GM12878 (cell line): ENCODE measurements at regions not wholly inside any gene's neighbourhood (a gene's known extent, or its start where the extent isn't known, plus 50 kb on each side); places are given as distances from the start of the nearest gene placed in this dataset.
"Not testable (repeated sequence)": the region's sequence is repeated elsewhere in the genome, so short reads cannot be mapped to it uniquely, and the experiment has no call there.

ENCODE experiments used
- ATAC-seq: fragments of 200-7000 bp; cut with Tn5 transposase; 3 replicates; pipeline ENCODE4 v1.9.1; 2020; ENCODE audit warnings: mild to moderate bottlenecking, moderate library complexity
- BruUV-seq: library from RNA; stranded (reverse); fragments of 400-500 nt; replicated peaks from 2 replicates; lab custom pipeline; 2021; lab: Mats Ljungman, UMichigan
- CTCF ChIA-PET: fragments of 300-600 bp; sonication (Branson Sonifier 250); formaldehyde crosslinking; extraction: SDS; loops from one replicate; lab custom pipeline; 2021; ENCODE audit warnings: inconsistent platforms; lab: Yijun Ruan, JAX
- POLR2A ChIA-PET: fragments of 350-600 bp; formaldehyde crosslinking; extraction: SDS; loops from one replicate; lab custom pipeline; 2021; ENCODE audit warnings: inconsistent platforms; lab: Charles Lee
- RAD21 ChIA-PET: fragments of 300-600 bp; sonication (Branson Sonifier 250); formaldehyde crosslinking; loops from one replicate; lab custom pipeline; 2023; ENCODE audit warnings: antibody characterized with exemption; ENCODE audit not compliant: unreplicated experiment; lab: Charles Lee
- SMC1A ChIA-PET: fragments of 300-600 bp; sonication (Branson Sonifier 250); formaldehyde crosslinking; loops from one replicate; lab custom pipeline; 2023; ENCODE audit not compliant: unreplicated experiment, uncharacterized antibody; lab: Charles Lee
- DNase-seq: peaks from one replicate; pipeline ENCODE4 v3.0.0-alpha.2; 2011; ENCODE audit warnings: low read depth, low spot score
- FAIRE-seq: peaks from 3 replicates; lab custom pipeline; 2011; peaks lifted over from hg19 to GRCh38; lab: Jason Lieb, UNC
- H2AFZ ChIP-seq: 2 replicates; pipeline ENCODE4 v1.6.0; 2011; ENCODE audit warnings: low read depth, low read length, control low read depth; ENCODE audit not compliant: control insufficient read depth
- H3K27ac ChIP-seq: 2 replicates; pipeline ENCODE4 v1.5.1; 2011; ENCODE audit warnings: control low read depth; ENCODE audit not compliant: control insufficient read depth, insufficient read depth
- H3K27me3 ChIP-seq, 2 experiments: replicated peaks in 1 of 2; 2 replicates each; pipeline versions ENCODE4 v1.6.0 to v1.6.1; 2011; ENCODE audit warnings: low read length in 1 of 2; ENCODE audit not compliant: control insufficient read depth in 2 of 2, insufficient read depth in 2 of 2
- H3K36me3 ChIP-seq, 2 experiments: 2 replicates each; pipeline ENCODE4 v1.5.1; 2011; ENCODE audit warnings: low read length in 1 of 2; ENCODE audit not compliant: control insufficient read depth in 2 of 2, insufficient read depth in 2 of 2
- H3K4me1 ChIP-seq: 2 replicates; pipeline ENCODE4 v1.6.1; 2011; ENCODE audit warnings: mild to moderate bottlenecking, low read length, moderate library complexity, mixed read lengths; ENCODE audit not compliant: control insufficient read depth, insufficient read depth
- H3K4me2 ChIP-seq: 2 replicates; pipeline ENCODE4 v1.6.0; 2011; ENCODE audit warnings: control low read depth; ENCODE audit not compliant: control insufficient read depth, insufficient read depth
- H3K4me3 ChIP-seq: fragments of 200-600 bp; sonication (generic); 2 replicates; pipeline ENCODE4 v1.5.1; 2016
- H3K79me2 ChIP-seq: 2 replicates; pipeline ENCODE4 v1.6.0; 2011; ENCODE audit warnings: low read length; ENCODE audit not compliant: control insufficient read depth, insufficient read depth
- H3K9ac ChIP-seq: 2 replicates; pipeline ENCODE4 v1.8.0; 2011; ENCODE audit warnings: low read length, control low read depth, mixed read lengths; ENCODE audit not compliant: control insufficient read depth, insufficient read depth
- H3K9me3 ChIP-seq: replicated peaks from 3 replicates; pipeline ENCODE4 v1.5.1; 2011; ENCODE audit warnings: mild to moderate bottlenecking, low read length; ENCODE audit not compliant: control insufficient read depth, insufficient read depth
- H4K20me1 ChIP-seq: 2 replicates; pipeline ENCODE4 v1.6.0; 2011; ENCODE audit not compliant: control insufficient read depth, insufficient read depth
- NBN ChIP-seq: fragments of 450-650 bp; IDR thresholded peaks from 2 replicates; pipeline ENCODE4 v1.6.1; 2016
- SPI1 ChIP-seq: IDR thresholded peaks from 2 replicates; pipeline ENCODE4 v1.6.1; 2011; ENCODE audit warnings: low read depth, mild to moderate bottlenecking, low read length, moderate library complexity, borderline replicate concordance; ENCODE audit not compliant: insufficient read depth
- ZNF384 ChIP-seq: IDR thresholded peaks from 2 replicates; pipeline ENCODE4 v1.6.1; 2012; ENCODE audit warnings: low read depth, mild to moderate bottlenecking, low read length, improper control_type of control experiment, borderline replicate concordance
- WGBS: methylation state at CpG from one replicate; pipeline ENCODE4 v1.1.6; 2016; ENCODE audit warnings: low lambda C conversion rate; ENCODE audit not compliant: insufficient replicate concordance, insufficient coverage; ENCODE audit errors: missing lambda C conversion rate; 5-methylcytosine and 5-hydroxymethylcytosine counted together
- in situ Hi-C: fragments of 300-500 bp; cut with MboI; formaldehyde crosslinking; loops from 9 replicates; pipeline ENCODE4 v1.14.3; 2018; ENCODE audit warnings: mixed read lengths
- intact Hi-C: fragments of 100-400 bp; cut with micrococcal nuclease; formaldehyde crosslinking; loops from one replicate; pipeline ENCODE4 v1.14.2; 2022; ENCODE audit not compliant: unreplicated experiment
- TF ChIP-seq, protein P1 (sequence below): fragments of 450-650 bp; IDR thresholded peaks from 2 replicates; pipeline ENCODE4 v1.6.1; 2016; ENCODE audit warnings: mild to moderate bottlenecking

GRCh38 chr3:124651416-124651815, 78.8 kb upstream of the UMPS start:
- H3K9me3 ChIP-seq, H3K4me3 ChIP-seq, H3K9ac ChIP-seq, BruUV-seq, H3K36me3 ChIP-seq, H3K27me3 ChIP-seq, in situ Hi-C loops, H2AFZ ChIP-seq, FAIRE-seq: not testable (repeated sequence)
- WGBS, result 100% methylated on average over 1 of the region's 1 CpG
- intact Hi-C loops, result loop anchor here (5.0 kb wide), 1 partner anchor 64 kb away; no protein-coding TSS in a partner anchor
- Histone ChIP-seq H3K4me2 (peak overlapping the region; percentile 26), H3K4me1 (peaks cover 31% of the 10 kb centered on the region), H3K27ac (peak overlapping the region; percentile 49)
- ChIA-PET POLR2A (interaction anchor here (1.1 to 4.2 kb wide), 5 partner anchors 11 to 81 kb away, joined by 5 to 25 read pairs (median 5); no protein-coding TSS in a partner anchor), SMC1A (interaction anchor here (1.0 to 6.2 kb wide), 14 partner anchors 9 to 92 kb away, joined by 3 to 55 read pairs (median 14); no protein-coding TSS in a partner anchor), RAD21 (interaction anchor here (0.6 to 5.8 kb wide), 14 partner anchors 11 to 85 kb away, joined by 3 to 59 read pairs (median 5); no protein-coding TSS in a partner anchor), CTCF (interaction anchor here (0.7 to 4.3 kb wide), 13 partner anchors 8 to 93 kb away, joined by 3 to 25 read pairs (median 10); no protein-coding TSS in a partner anchor)
- ATAC-seq, result peak; percentile 40
- TF ChIP-seq ZNF384, result peak; percentile 52; the same call in 1 of the 2 replicates
- 0 out of 2 replicates have a peak, but pooled peaks have one; percentile 13 for TF ChIP-seq NBN
- peak; percentile 47; the same call in 1 of the 2 replicates for TF ChIP-seq SPI1
- TF ChIP-seq, protein P1, sequence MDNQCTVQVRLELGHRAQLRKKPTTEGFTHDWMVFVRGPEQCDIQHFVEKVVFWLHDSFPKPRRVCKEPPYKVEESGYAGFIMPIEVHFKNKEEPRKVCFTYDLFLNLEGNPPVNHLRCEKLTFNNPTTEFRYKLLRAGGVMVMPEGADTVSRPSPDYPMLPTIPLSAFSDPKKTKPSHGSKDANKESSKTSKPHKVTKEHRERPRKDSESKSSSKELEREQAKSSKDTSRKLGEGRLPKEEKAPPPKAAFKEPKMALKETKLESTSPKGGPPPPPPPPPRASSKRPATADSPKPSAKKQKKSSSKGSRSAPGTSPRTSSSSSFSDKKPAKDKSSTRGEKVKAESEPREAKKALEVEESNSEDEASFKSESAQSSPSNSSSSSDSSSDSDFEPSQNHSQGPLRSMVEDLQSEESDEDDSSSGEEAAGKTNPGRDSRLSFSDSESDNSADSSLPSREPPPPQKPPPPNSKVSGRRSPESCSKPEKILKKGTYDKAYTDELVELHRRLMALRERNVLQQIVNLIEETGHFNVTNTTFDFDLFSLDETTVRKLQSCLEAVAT, result 0 out of 2 replicates have a peak, but pooled peaks have one; percentile 30
- TF ChIP-seq, all 136 proteins: peak for 4; not testable (repeated sequence) for 132
- not testable (repeated sequence) for DNase-seq, H4K20me1 ChIP-seq, H3K79me2 ChIP-seq
